ENCODE measurements at regions not wholly inside any gene's neighbourhood (a gene's known extent, or its start where the extent isn't known, plus 50 kb on each side); places are given as distances from the start of the nearest gene placed in this dataset.

GRCh38 chr1:234715252-234716014 is 105.5 kb upstream of the IRF2BP2 start:
- H3K4me2 ChIP-seq (ENCODE audit: low read length) = no peak overlapping the region

GRCh38 chr1:234713859-234714258 is 103.9 kb upstream of the IRF2BP2 start:
- TF ChIP-seq RAD21 (conservative IDR thresholded peaks at IDR 0.05) = no peak
- no peak for TF ChIP-seq POLR2AphosphoS5 (IDR thresholded peaks at IDR 0.05)
- TF ChIP-seq, protein P1, sequence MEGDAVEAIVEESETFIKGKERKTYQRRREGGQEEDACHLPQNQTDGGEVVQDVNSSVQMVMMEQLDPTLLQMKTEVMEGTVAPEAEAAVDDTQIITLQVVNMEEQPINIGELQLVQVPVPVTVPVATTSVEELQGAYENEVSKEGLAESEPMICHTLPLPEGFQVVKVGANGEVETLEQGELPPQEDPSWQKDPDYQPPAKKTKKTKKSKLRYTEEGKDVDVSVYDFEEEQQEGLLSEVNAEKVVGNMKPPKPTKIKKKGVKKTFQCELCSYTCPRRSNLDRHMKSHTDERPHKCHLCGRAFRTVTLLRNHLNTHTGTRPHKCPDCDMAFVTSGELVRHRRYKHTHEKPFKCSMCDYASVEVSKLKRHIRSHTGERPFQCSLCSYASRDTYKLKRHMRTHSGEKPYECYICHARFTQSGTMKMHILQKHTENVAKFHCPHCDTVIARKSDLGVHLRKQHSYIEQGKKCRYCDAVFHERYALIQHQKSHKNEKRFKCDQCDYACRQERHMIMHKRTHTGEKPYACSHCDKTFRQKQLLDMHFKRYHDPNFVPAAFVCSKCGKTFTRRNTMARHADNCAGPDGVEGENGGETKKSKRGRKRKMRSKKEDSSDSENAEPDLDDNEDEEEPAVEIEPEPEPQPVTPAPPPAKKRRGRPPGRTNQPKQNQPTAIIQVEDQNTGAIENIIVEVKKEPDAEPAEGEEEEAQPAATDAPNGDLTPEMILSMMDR (IDR thresholded peaks at IDR 0.05; ENCODE audit: poor library complexity, severe bottlenecking) = no peak
- TF ChIP-seq SMC3 (conservative IDR thresholded peaks at IDR 0.05; ENCODE audit: poor library complexity) = no peak
- TF ChIP-seq MXI1 (conservative IDR thresholded peaks at IDR 0.05; ENCODE audit: poor library complexity, severe bottlenecking) = no peak
- Histone ChIP-seq H3K4me2 (ENCODE audit: low read length) (no peak overlapping the region), H2AFZ (ENCODE audit: low read depth, low read length) (no peak overlapping the region), H3K27me3 (ENCODE audit: insufficient read depth, low read depth, low read length) (no peaks in the 10 kb centered on the region), H3K4me3 (ENCODE audit: low read length) (no peak overlapping the region), H3K9ac (ENCODE audit: low read length) (no peak overlapping the region), H3F3A (ENCODE audit: insufficient read depth, low read length, poor library complexity, severe bottlenecking) (no peaks in the 10 kb centered on the region), H3K27ac (ENCODE audit: low read length) (no peak overlapping the region), H3K9me3 (ENCODE audit: low read length) (no peaks in the 10 kb centered on the region), H4K20me1 (ENCODE audit: insufficient read depth) (no peaks in the 10 kb centered on the region), H3K36me3 (ENCODE audit: insufficient read depth, low read length) (no peaks in the 10 kb centered on the region), H3K9me2 (ENCODE audit: insufficient read depth, low read length) (no peaks in the 10 kb centered on the region), H3K79me2 (replicated peaks; ENCODE audit: insufficient read depth, low read length) (no peaks in the 10 kb centered on the region)

More at GRCh38 chr1:234715252-234716014, 105.5 kb upstream of the IRF2BP2 start:
- no peaks in the 10 kb centered on the region for H3K79me2 ChIP-seq (replicated peaks; ENCODE audit: insufficient read depth, low read length)
- no peak overlapping the region for H3K27ac ChIP-seq (ENCODE audit: low read length)
- no peaks in the 10 kb centered on the region for H3K9me3 ChIP-seq (ENCODE audit: low read length)
- no peak overlapping the region for H2AFZ ChIP-seq (ENCODE audit: low read depth, low read length)
- no peaks in the 10 kb centered on the region for H4K20me1 ChIP-seq (ENCODE audit: insufficient read depth)
- no peak for TF ChIP-seq EZH2 (IDR thresholded peaks at IDR 0.05; ENCODE audit: borderline replicate concordance, insufficient read depth, low read length, poor library complexity, severe bottlenecking)
- H3K9ac ChIP-seq (ENCODE audit: low read length) = no peak overlapping the region
- no peaks in the 10 kb centered on the region for H3K9me2 ChIP-seq (ENCODE audit: insufficient read depth, low read length)
- no peaks in the 10 kb centered on the region for H3K27me3 ChIP-seq (ENCODE audit: insufficient read depth, low read depth, low read length)
- H3F3A ChIP-seq (ENCODE audit: insufficient read depth, low read length, poor library complexity, severe bottlenecking) = no peaks in the 10 kb centered on the region
- H3K36me3 ChIP-seq (ENCODE audit: insufficient read depth, low read length) = no peaks in the 10 kb centered on the region
- H3K4me3 ChIP-seq (ENCODE audit: low read length) = no peak overlapping the region

DNA sequence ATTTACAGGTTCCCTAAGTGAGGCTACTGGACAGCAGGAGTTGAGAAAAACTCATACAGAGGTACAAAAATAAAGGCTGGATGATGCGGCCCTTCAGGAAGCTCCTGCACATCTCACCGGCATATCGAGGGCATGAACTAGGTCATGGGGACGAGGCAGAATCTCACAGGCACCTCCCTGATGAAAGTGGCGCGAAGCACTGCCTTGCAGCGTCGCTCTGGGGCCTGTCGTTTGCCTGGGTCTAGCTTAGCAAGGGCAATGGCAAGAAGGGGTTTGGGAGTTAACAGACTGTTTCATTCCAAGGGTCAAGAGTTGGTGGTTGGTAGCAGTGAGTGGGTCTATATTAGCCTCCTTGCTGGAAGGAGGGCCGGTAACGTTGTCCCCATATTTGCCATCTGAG is 103.5 kb upstream of the IRF2BP2 start:
- no peak overlapping the region for H3K27ac ChIP-seq (ENCODE audit: low read length)
- TF ChIP-seq POLR2AphosphoS5 (IDR thresholded peaks at IDR 0.05) (no peak), RAD21 (conservative IDR thresholded peaks at IDR 0.05) (no peak), TAF1 (IDR thresholded peaks at IDR 0.05; ENCODE audit: low read depth) (no peak), EP300 (conservative IDR thresholded peaks at IDR 0.05; ENCODE audit: poor library complexity, severe bottlenecking) (no peak), MXI1 (conservative IDR thresholded peaks at IDR 0.05; ENCODE audit: poor library complexity, severe bottlenecking) (no peak), SMC3 (conservative IDR thresholded peaks at IDR 0.05; ENCODE audit: poor library complexity) (no peak), EZH2 (IDR thresholded peaks at IDR 0.05; ENCODE audit: borderline replicate concordance, insufficient read depth, low read length, poor library complexity, severe bottlenecking) (no peak), REST (IDR thresholded peaks at IDR 0.05; ENCODE audit: borderline replicate concordance) (no peak)
- TF ChIP-seq, protein P1 (IDR thresholded peaks at IDR 0.05; ENCODE audit: poor library complexity, severe bottlenecking) = no peak
- no peaks in the 10 kb centered on the region for H3K9me3 ChIP-seq (ENCODE audit: low read length)
- H3K36me3 ChIP-seq (ENCODE audit: insufficient read depth, low read length) = no peaks in the 10 kb centered on the region
- no peak overlapping the region for H3K4me3 ChIP-seq (ENCODE audit: low read length)
- H3K4me2 ChIP-seq (ENCODE audit: low read length) = no peak overlapping the region
- no peaks in the 10 kb centered on the region for H3F3A ChIP-seq (ENCODE audit: insufficient read depth, low read length, poor library complexity, severe bottlenecking)
- H3K27me3 ChIP-seq (ENCODE audit: insufficient read depth, low read depth, low read length) = no peaks in the 10 kb centered on the region
- H3K79me2 ChIP-seq (replicated peaks; ENCODE audit: insufficient read depth, low read length) = no peaks in the 10 kb centered on the region
- H3K9me2 ChIP-seq (ENCODE audit: insufficient read depth, low read length) = no peaks in the 10 kb centered on the region
- no peak overlapping the region for H2AFZ ChIP-seq (ENCODE audit: low read depth, low read length)
- H4K20me1 ChIP-seq (ENCODE audit: insufficient read depth) = no peaks in the 10 kb centered on the region
- H3K9ac ChIP-seq (ENCODE audit: low read length) = no peak overlapping the region

Measured in neural cell (in vitro differentiated cells).